Astrocyte (in vitro differentiated cells and primary cell): ENCODE measurements at regions not wholly inside any gene's neighbourhood (a gene's known extent, or its start where the extent isn't known, plus 50 kb on each side); places are given as distances from the start of the nearest gene placed in this dataset.

ENCODE experiments used
- DNase-seq: peaks from one replicate; pipeline ENCODE4 v3.0.0-alpha.2; 2010; ENCODE audit warnings: low read depth
- FAIRE-seq: peaks from 2 replicates; lab custom pipeline; 2011; peaks lifted over from hg19 to GRCh38; lab: Jason Lieb, UNC
- H2AFZ ChIP-seq: 2 replicates; pipeline ENCODE4 v1.6.0; 2012; ENCODE audit warnings: low read depth, low read length, inconsistent platforms
- H3K27ac ChIP-seq: 2 replicates; pipeline ENCODE4 v1.5.1; 2011; ENCODE audit warnings: low read depth, low read length, inconsistent platforms
- H3K27me3 ChIP-seq: 2 replicates; pipeline ENCODE4 v1.6.0; 2011; ENCODE audit warnings: low read length, inconsistent platforms; ENCODE audit not compliant: insufficient read depth
- H3K36me3 ChIP-seq: 2 replicates; pipeline ENCODE4 v1.5.1; 2011; ENCODE audit warnings: low read length, inconsistent platforms; ENCODE audit not compliant: insufficient read depth
- H3K4me1 ChIP-seq: 2 replicates; pipeline ENCODE4 v1.5.1; 2011; ENCODE audit warnings: low read length, inconsistent platforms; ENCODE audit not compliant: insufficient read depth
- H3K4me2 ChIP-seq: 2 replicates; pipeline ENCODE4 v1.6.0; 2012; ENCODE audit warnings: low read length, inconsistent platforms
- H3K4me3 ChIP-seq: 2 replicates; pipeline ENCODE4 v1.5.1; 2011; ENCODE audit warnings: low read depth, mild to moderate bottlenecking, low read length, inconsistent platforms; ENCODE audit not compliant: insufficient read depth
- H3K79me2 ChIP-seq: 2 replicates; pipeline ENCODE4 v1.6.0; 2012; ENCODE audit warnings: mild to moderate bottlenecking, low read length, inconsistent platforms; ENCODE audit not compliant: insufficient read depth
- H3K9ac ChIP-seq: 2 replicates; pipeline ENCODE4 v1.6.0; 2012; ENCODE audit warnings: mild to moderate bottlenecking, low read length, inconsistent platforms
- H3K9me3 ChIP-seq: 2 replicates; pipeline ENCODE4 v1.5.1; 2012; ENCODE audit warnings: low read depth, mild to moderate bottlenecking, low read length, inconsistent platforms; ENCODE audit not compliant: insufficient read depth
- H4K20me1 ChIP-seq: 2 replicates; pipeline ENCODE4 v1.6.0; 2012; ENCODE audit warnings: low read length, inconsistent platforms; ENCODE audit not compliant: insufficient read depth
- H3K27ac Mint-ChIP-seq: one replicate; pipeline ENCODE4 v1.8.0; 2021; ENCODE audit warnings: mild to moderate bottlenecking, mixed read lengths; ENCODE audit not compliant: unreplicated experiment
- H3K27me3 Mint-ChIP-seq: one replicate; pipeline ENCODE4 v1.8.0; 2021; ENCODE audit warnings: low read depth, mixed read lengths; ENCODE audit not compliant: unreplicated experiment
- H3K36me3 Mint-ChIP-seq: one replicate; pipeline ENCODE4 v1.8.0; 2021; ENCODE audit warnings: low read depth, mixed read lengths; ENCODE audit not compliant: unreplicated experiment
- H3K4me1 Mint-ChIP-seq: one replicate; pipeline ENCODE4 v1.8.0; 2021; ENCODE audit warnings: low read depth, mixed read lengths; ENCODE audit not compliant: unreplicated experiment
- H3K4me3 Mint-ChIP-seq: one replicate; pipeline ENCODE4 v1.8.0; 2021; ENCODE audit warnings: mild to moderate bottlenecking, moderate library complexity, mixed read lengths; ENCODE audit not compliant: unreplicated experiment
- H3K9me3 Mint-ChIP-seq: one replicate; pipeline ENCODE4 v1.8.0; 2021; ENCODE audit warnings: mild to moderate bottlenecking, mixed read lengths; ENCODE audit not compliant: unreplicated experiment
- CTCF ChIP-seq: IDR thresholded peaks from 2 replicates; pipeline ENCODE4 v1.5.1; 2011; ENCODE audit warnings: low read depth, mild to moderate bottlenecking, inconsistent platforms, low read length, moderate library complexity; ENCODE audit not compliant: insufficient read depth
- EZH2 ChIP-seq: IDR thresholded peaks from 2 replicates; pipeline ENCODE4 v1.6.1; 2012; ENCODE audit warnings: mild to moderate bottlenecking, low read length, inconsistent platforms; ENCODE audit not compliant: insufficient read depth

DNA sequence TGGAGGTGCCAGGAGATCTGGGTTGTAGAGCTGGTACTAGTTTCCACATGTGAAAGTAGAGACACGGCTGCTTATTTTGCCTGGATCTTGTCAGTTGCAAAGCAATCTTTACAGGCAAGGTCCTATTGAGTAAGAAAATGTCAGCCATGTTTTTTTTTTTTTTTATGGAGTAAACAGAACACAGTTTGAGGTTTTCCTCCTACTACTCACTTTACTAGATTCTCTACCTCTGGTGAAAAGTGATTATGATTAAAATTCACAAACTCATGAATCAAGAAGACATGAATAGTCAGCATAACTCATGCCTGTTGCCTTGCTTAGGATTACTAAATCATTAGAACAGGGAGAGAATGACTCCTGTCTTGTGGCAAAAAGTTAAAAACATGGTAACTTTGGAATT, 70.1 kb upstream of the PNPT1 start:
- Histone ChIP-seq H4K20me1 (no peaks in the 10 kb centered on the region), H3K4me3 (no peak overlapping the region), H3K4me1 (peaks cover 5% of the 10 kb centered on the region), H3K27me3 (no peaks in the 10 kb centered on the region), H3K9me3 (no peaks in the 10 kb centered on the region), H3K4me2 (no peak overlapping the region), H3K9ac (no peak overlapping the region), H3K79me2 (no peaks in the 10 kb centered on the region), H2AFZ (no peak overlapping the region), H3K27ac (no peak overlapping the region), H3K36me3 (no peaks in the 10 kb centered on the region)
- peaks cover 20% of the 10 kb centered on the region for H3K4me1 Mint-ChIP-seq
- TF ChIP-seq EZH2: no peak
- TF ChIP-seq CTCF: no peak
- no peaks in the 10 kb centered on the region for H3K27me3 Mint-ChIP-seq
- no peak for DNase-seq
- no peaks in the 10 kb centered on the region for H3K36me3 Mint-ChIP-seq
- H3K9me3 Mint-ChIP-seq: no peaks in the 10 kb centered on the region
- FAIRE-seq: no peak
- no peak overlapping the region for H3K27ac Mint-ChIP-seq
- no peak overlapping the region for H3K4me3 Mint-ChIP-seq

DNA sequence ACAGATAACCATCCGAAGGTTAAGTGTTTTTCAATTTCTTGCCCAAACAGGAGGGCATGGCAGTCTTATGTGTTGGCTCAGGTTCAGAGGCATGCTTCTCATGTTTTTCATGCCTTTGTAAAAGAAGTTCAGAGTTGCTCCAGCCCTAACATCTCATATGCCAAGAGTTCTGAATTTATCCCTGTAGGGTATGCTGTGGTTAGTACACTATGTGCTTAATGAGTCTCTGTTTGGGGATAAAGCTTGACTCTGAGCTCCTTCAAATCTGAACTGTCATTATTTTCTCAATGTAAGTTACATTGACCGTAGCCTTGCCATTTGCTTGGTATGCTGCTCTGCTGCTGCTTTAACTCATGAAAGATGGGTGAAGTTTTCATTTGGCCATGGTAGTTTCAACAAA, 67.9 kb upstream of the PNPT1 start:
- H3K4me2 ChIP-seq: no peak overlapping the region

More for the DNA sequence above, 67.9 kb upstream of the PNPT1 start:
- Histone ChIP-seq H3K9ac (no peak overlapping the region), H4K20me1 (no peaks in the 10 kb centered on the region), H3K4me1 (peaks cover 5% of the 10 kb centered on the region), H3K36me3 (no peaks in the 10 kb centered on the region), H3K79me2 (no peaks in the 10 kb centered on the region), H3K27ac (no peak overlapping the region), H3K27me3 (no peaks in the 10 kb centered on the region), H2AFZ (no peak overlapping the region), H3K9me3 (no peaks in the 10 kb centered on the region), H3K4me3 (no peak overlapping the region)
- no peaks in the 10 kb centered on the region for H3K36me3 Mint-ChIP-seq
- FAIRE-seq: no peak
- peak; percentile 31 for DNase-seq
- TF ChIP-seq CTCF (no peak), EZH2 (no peak)
- no peak overlapping the region for H3K4me3 Mint-ChIP-seq
- H3K4me1 Mint-ChIP-seq: peaks cover 20% of the 10 kb centered on the region
- no peaks in the 10 kb centered on the region for H3K9me3 Mint-ChIP-seq
- no peaks in the 10 kb centered on the region for H3K27me3 Mint-ChIP-seq
- no peak overlapping the region for H3K27ac Mint-ChIP-seq
